Neural cell (in vitro differentiated cells): ENCODE measurements at regions not wholly inside any gene's neighbourhood (a gene's known extent, or its start where the extent isn't known, plus 50 kb on each side); places are given as distances from the start of the nearest gene placed in this dataset.

Source experiments
- CTCF ChIP-seq: fragments of 450-650 bp; IDR thresholded peaks from 2 replicates; pipeline ENCODE4 v1.5.1; 2014; ENCODE audit warnings: antibody characterized with exemption, mild to moderate bottlenecking, moderate library complexity; ENCODE audit not compliant: poor library complexity, severe bottlenecking
- MXI1 ChIP-seq: fragments of 450-650 bp; conservative IDR thresholded peaks from 2 replicates; pipeline ENCODE4 v1.6.1; 2014; ENCODE audit warnings: antibody characterized with exemption, mild to moderate bottlenecking; ENCODE audit not compliant: poor library complexity, severe bottlenecking
- RAD21 ChIP-seq: fragments of 450-650 bp; conservative IDR thresholded peaks from 2 replicates; pipeline ENCODE4 v1.6.1; 2014; ENCODE audit warnings: antibody characterized with exemption, mild to moderate bottlenecking, moderate library complexity
- TAF1 ChIP-seq: IDR thresholded peaks from 2 replicates; pipeline ENCODE4 v1.6.1; 2012; ENCODE audit warnings: low read depth

- TF ChIP-seq CTCF = no peak
- TF ChIP-seq TAF1 = no peak
- no peak for TF ChIP-seq RAD21
- no peak for TF ChIP-seq MXI1
These were observed 425.2 kb upstream of the PIK3R1 start for GRCh38 chr5:67790390-67790789.
